ENCODE measurements at regions not wholly inside any gene's neighbourhood (a gene's known extent, or its start where the extent isn't known, plus 50 kb on each side); places are given as distances from the start of the nearest gene placed in this dataset.

- TF ChIP-seq PKNOX1 (IDR thresholded peaks at IDR 0.05) (no peak), SUZ12 (IDR thresholded peaks at IDR 0.05) (no peak), FOXK2 (IDR thresholded peaks at IDR 0.05) (no peak), FOXM1 (IDR thresholded peaks at IDR 0.05; ENCODE audit: borderline replicate concordance) (no peak), FOXA1 (IDR thresholded peaks at IDR 0.05) (no peak), NFRKB (IDR thresholded peaks at IDR 0.05) (no peak), ZNF384 (IDR thresholded peaks at IDR 0.05) (no peak), SP1 (IDR thresholded peaks at IDR 0.05) (no peak), ARNT (IDR thresholded peaks at IDR 0.05) (no peak), TARDBP (IDR thresholded peaks at IDR 0.05) (no peak)
These were observed 123.8 kb upstream of the VKORC1L1 start for GRCh38 chr7:65749039-65749438.

All from HEK293T (cell line).